Spleen (tissue), 7 donors: ENCODE measurements at regions not wholly inside any gene's neighbourhood (a gene's known extent, or its start where the extent isn't known, plus 50 kb on each side); places are given as distances from the start of the nearest gene placed in this dataset.
"Not testable (repeated sequence)": the region's sequence is repeated elsewhere in the genome, so short reads cannot be mapped to it uniquely, and the experiment has no call there.

ENCODE experiments used
- CTCF ChIP-seq, 11 experiments: fragments of 200-600 bp in 7 of 11; fragments of 450-650 bp in 4 of 11; sonication (generic) in 4 of 11; IDR thresholded peaks in 8 of 11; conservative IDR thresholded peaks in 3 of 11; 1 replicate in 7 of 11; 2 replicates in 4 of 11; pipeline versions ENCODE4 v1.4.0 to v1.8.0; 2016 to 2021; ENCODE audit warnings: antibody characterized with exemption in 11 of 11, inconsistent platforms in 4 of 11, mild to moderate bottlenecking in 1 of 11
- POLR2A ChIP-seq, 3 donors: fragments of 450-650 bp; IDR thresholded peaks; one replicate each; pipeline ENCODE4 v1.5.1; 2017; ENCODE audit warnings: antibody characterized with exemption in 3 of 3, mild to moderate bottlenecking in 1 of 3
- POLR2AphosphoS5 ChIP-seq, 3 donors: sonication (generic); formaldehyde crosslinking; IDR thresholded peaks; one replicate each; pipeline ENCODE4 v1.5.1; 2017; ENCODE audit warnings: antibody characterized with exemption in 3 of 3
- donor health status: DM: no; HTN: no; CAD: no; lungs with moderate emphysema.
- donor health status: DM: no; HTN: no; CAD: no.
- donor health status: DM: no; HTN: no; CAD: no.

GRCh38 chr20:29089409-29089808 lies 2168.1 kb upstream of the DEFB115 start:
- not testable (repeated sequence) for TF ChIP-seq CTCF (IDR thresholded peaks at IDR 0.05 in 8 of 11, conservative IDR thresholded peaks at IDR 0.05 in 3 of 11); POLR2A (IDR thresholded peaks at IDR 0.05); POLR2AphosphoS5 (IDR thresholded peaks at IDR 0.05)
